MCF 10A (cell line): ENCODE measurements at regions not wholly inside any gene's neighbourhood (a gene's known extent, or its start where the extent isn't known, plus 50 kb on each side); places are given as distances from the start of the nearest gene placed in this dataset.

ENCODE experiments used
- BruUV-seq: library from RNA; stranded (reverse); fragments of 400-500 nt; replicated peaks from 2 replicates; lab custom pipeline; 2021; lab: Mats Ljungman, UMichigan
- CTCF ChIA-PET: fragments of 300-600 bp; sonication (Branson Sonifier 250); formaldehyde crosslinking; extraction: SDS; loops from one replicate; lab custom pipeline; 2021; ENCODE audit warnings: antibody characterized with exemption, inconsistent platforms; lab: Yijun Ruan, JAX
- POLR2A ChIA-PET: fragments of 300-600, 350-650 bp; sonication (Branson Sonifier 250); formaldehyde crosslinking; extraction: SDS; loops from one replicate; lab custom pipeline; 2020; ENCODE audit warnings: antibody characterized with exemption, inconsistent platforms; lab: Yijun Ruan, JAX
- DNase-seq: peaks from one replicate; pipeline ENCODE4 v3.0.0-alpha.2; 2018; ENCODE audit not compliant: unreplicated experiment
- H3K27ac Mint-ChIP-seq: one replicate; pipeline ENCODE4 v1.8.0; 2022; ENCODE audit warnings: mild to moderate bottlenecking, low read depth, mixed read lengths; ENCODE audit not compliant: unreplicated experiment
- H3K27me3 Mint-ChIP-seq: one replicate; pipeline ENCODE4 v1.8.0; 2022; ENCODE audit warnings: mixed read lengths; ENCODE audit not compliant: insufficient read depth, unreplicated experiment
- H3K36me3 Mint-ChIP-seq: one replicate; pipeline ENCODE4 v1.8.0; 2022; ENCODE audit warnings: mild to moderate bottlenecking, moderate library complexity, mixed read lengths; ENCODE audit not compliant: insufficient read depth, unreplicated experiment
- H3K4me1 Mint-ChIP-seq: one replicate; pipeline ENCODE4 v1.8.0; 2022; ENCODE audit warnings: mixed read lengths; ENCODE audit not compliant: insufficient read depth, unreplicated experiment
- H3K4me3 Mint-ChIP-seq: one replicate; pipeline ENCODE4 v1.8.0; 2022; ENCODE audit warnings: mild to moderate bottlenecking, moderate library complexity, mixed read lengths; ENCODE audit not compliant: unreplicated experiment
- H3K9me3 Mint-ChIP-seq: one replicate; pipeline ENCODE4 v1.8.0; 2022; ENCODE audit warnings: mixed read lengths; ENCODE audit not compliant: unreplicated experiment
- CTCF ChIP-seq: fragments of 200-600 bp; IDR thresholded peaks from one replicate; pipeline ENCODE4 v1.8.0; 2022; ENCODE audit warnings: antibody characterized with exemption, mild to moderate bottlenecking; ENCODE audit not compliant: unreplicated experiment
- intact Hi-C: fragments of 100-400 bp; cut with micrococcal nuclease; formaldehyde crosslinking; loops from 2 replicates; pipeline ENCODE4 v1.14.1; 2022

GRCh38 chr15:81754078-81754477 lies 291.7 kb downstream of the MEX3B start:
- POLR2A ChIA-PET: interaction anchor here (1.2 to 1.6 kb wide), 2 partner anchors 9 to 12 kb away, joined by 3 to 5 read pairs; no protein-coding TSS in a partner anchor
- Mint-ChIP-seq H3K9me3 (no peaks in the 10 kb centered on the region), H3K27me3 (no peaks in the 10 kb centered on the region), H3K4me1 (peaks cover 25% of the 10 kb centered on the region), H3K27ac (peak overlapping the region; percentile 29), H3K4me3 (no peak overlapping the region), H3K36me3 (peaks cover 6% of the 10 kb centered on the region)
- BruUV-seq: no TSS peak
- CTCF ChIA-PET: interaction anchor here (0.9 kb wide), 1 partner anchor 55 kb away, joined by 5 read pairs; no protein-coding TSS in a partner anchor
- intact Hi-C loops: loop anchor here (5.0 kb wide), 1 partner anchor 272 kb away; no protein-coding TSS in a partner anchor
- no peak for TF ChIP-seq CTCF
- peak; percentile 12 for DNase-seq

- Mint-ChIP-seq H3K4me3 (no peak overlapping the region), H3K9me3 (no peaks in the 10 kb centered on the region), H3K27me3 (no peaks in the 10 kb centered on the region), H3K27ac (peak overlapping the region; percentile 33), H3K4me1 (peaks cover 25% of the 10 kb centered on the region), H3K36me3 (peaks cover 2% of the 10 kb centered on the region)
- DNase-seq: no peak
- no peak for TF ChIP-seq CTCF
- POLR2A ChIA-PET: interaction anchor here (0.9 to 1.5 kb wide), 4 partner anchors 9 to 293 kb away, joined by 3 to 5 read pairs (median 4); partner anchors contain the start of gene MEX3B
- intact Hi-C loops: loop anchor here (5.0 kb wide), 1 partner anchor 271 kb away; no protein-coding TSS in a partner anchor
- no TSS peak for BruUV-seq
- CTCF ChIA-PET: interaction anchor here (0.9 kb wide), 2 partner anchors 12 to 133 kb away, joined by 3 read pairs; no protein-coding TSS in a partner anchor
These were observed 292.8 kb downstream of the MEX3B start for GRCh38 chr15:81752974-81753373.

- Mint-ChIP-seq H3K4me3 (no peak overlapping the region), H3K9me3 (no peaks in the 10 kb centered on the region), H3K36me3 (no peaks in the 10 kb centered on the region), H3K27me3 (no peaks in the 10 kb centered on the region), H3K27ac (peak overlapping the region; percentile 33), H3K4me1 (peaks cover 25% of the 10 kb centered on the region)
- ChIA-PET POLR2A (interaction anchor here (0.6 to 1.5 kb wide), 9 partner anchors 9 to 1069 kb away, joined by 3 to 5 read pairs (median 4); partner anchors contain the start of gene MEX3B), CTCF (interaction anchor here (0.6 to 0.9 kb wide), 6 partner anchors 12 to 783 kb away, joined by 3 to 4 read pairs (median 3); no protein-coding TSS in a partner anchor)
- DNase-seq: peak; percentile 78
- BruUV-seq: no TSS peak
- TF ChIP-seq CTCF: no peak
- intact Hi-C loops: loop anchor here (5.0 kb wide), 1 partner anchor 270 kb away; no protein-coding TSS in a partner anchor
These were observed 293.3 kb downstream of the MEX3B start for GRCh38 chr15:81752546-81752942.

GRCh38 chr15:81751816-81752545 lies 293.8 kb downstream of the MEX3B start:
- no peak for DNase-seq
- Mint-ChIP-seq H3K27ac (peak overlapping the region; percentile 33), H3K4me3 (no peak overlapping the region), H3K9me3 (no peaks in the 10 kb centered on the region), H3K36me3 (no peaks in the 10 kb centered on the region), H3K27me3 (no peaks in the 10 kb centered on the region), H3K4me1 (peaks cover 25% of the 10 kb centered on the region)
- ChIA-PET POLR2A (interaction anchor here (0.6 to 1.5 kb wide), 10 partner anchors 8 to 1068 kb away, joined by 3 to 5 read pairs (median 4); partner anchors contain the start of gene MEX3B), CTCF (interaction anchor here (0.6 to 0.9 kb wide), 7 partner anchors 13 to 784 kb away, joined by 3 to 5 read pairs (median 3); no protein-coding TSS in a partner anchor)
- TF ChIP-seq CTCF: no peak
- intact Hi-C loops: loop anchor here (5.0 kb wide), 1 partner anchor 270 kb away; no protein-coding TSS in a partner anchor
- no TSS peak for BruUV-seq
